ENCODE measurements at regions not wholly inside any gene's neighbourhood (a gene's known extent, or its start where the extent isn't known, plus 50 kb on each side); places are given as distances from the start of the nearest gene placed in this dataset.

GRCh38 chr3:96039632-96040031 is 774.8 kb upstream of the EPHA6 start:
- DNase-seq = no peak

GRCh38 chr3:96059301-96059700 is 755.1 kb upstream of the EPHA6 start:
- no peak for DNase-seq

- DNase-seq = no peak
Measured at GRCh38 chr3:96069065-96069464, 745.3 kb upstream of the EPHA6 start.

GRCh38 chr3:96070678-96071077 is 743.7 kb upstream of the EPHA6 start:
- no peak for DNase-seq

GRCh38 chr3:96071097-96071496 is 743.3 kb upstream of the EPHA6 start:
- no peak for DNase-seq

- DNase-seq = no peak
Measured at GRCh38 chr3:96072226-96072625, 742.2 kb upstream of the EPHA6 start.

- DNase-seq = no peak
Measured at GRCh38 chr3:96083610-96084009, 730.8 kb upstream of the EPHA6 start.

GRCh38 chr3:96086018-96086417 is 728.4 kb upstream of the EPHA6 start:
- DNase-seq = no peak

GRCh38 chr3:96101006-96101560 is 713.3 kb upstream of the EPHA6 start:
- no peak for DNase-seq

GRCh38 chr3:96106701-96107100 is 707.7 kb upstream of the EPHA6 start:
- no peak for DNase-seq

Data from activated CD4-positive, alpha-beta T cell treated with anti-CD3 and anti-CD28 coated beads, Interleukin-2, amount 50 U/mL, for 48 hours (primary cell).